ENCODE measurements at regions not wholly inside any gene's neighbourhood (a gene's known extent, or its start where the extent isn't known, plus 50 kb on each side); places are given as distances from the start of the nearest gene placed in this dataset.

GRCh38 chr16:79297805-79298204 lies 302.7 kb downstream of the MAF start:
- intact Hi-C loops (cut with micrococcal nuclease): no loop called here
- no peak overlapping the region for H3K4me3 Mint-ChIP-seq
- H3K4me1 Mint-ChIP-seq: no peaks in the 10 kb centered on the region
- H3K27ac Mint-ChIP-seq: no peak overlapping the region
- no peak for TF ChIP-seq CTCF (IDR thresholded peaks at IDR 0.05)
- ATAC-seq (ENCODE audit: low read depth): no peak
- H3K36me3 Mint-ChIP-seq (ENCODE audit: low read depth): no peaks in the 10 kb centered on the region
- POLR2A ChIA-PET: no interaction called here
- H3K9me3 Mint-ChIP-seq: no peaks in the 10 kb centered on the region
- DNase-seq: no peak
- peaks cover 40% of the 10 kb centered on the region for H3K27me3 Mint-ChIP-seq
- CTCF ChIA-PET: no interaction called here

GRCh38 chr16:79297296-79297695 lies 303.2 kb downstream of the MAF start:
- DNase-seq (no peak), ATAC-seq (ENCODE audit: low read depth) (no peak)
- H3K4me1 Mint-ChIP-seq: no peaks in the 10 kb centered on the region
- intact Hi-C loops (cut with micrococcal nuclease): no loop called here
- ChIA-PET CTCF (no interaction called here), POLR2A (no interaction called here)
- H3K36me3 Mint-ChIP-seq (ENCODE audit: low read depth): no peaks in the 10 kb centered on the region
- TF ChIP-seq CTCF (IDR thresholded peaks at IDR 0.05): no peak
- peaks cover 35% of the 10 kb centered on the region for H3K27me3 Mint-ChIP-seq
- no peak overlapping the region for H3K27ac Mint-ChIP-seq
- H3K9me3 Mint-ChIP-seq: no peaks in the 10 kb centered on the region
- no peak overlapping the region for H3K4me3 Mint-ChIP-seq

GRCh38 chr16:79296491-79296890 lies 304.0 kb downstream of the MAF start:
- intact Hi-C loops (cut with micrococcal nuclease): no loop called here
- H3K4me3 Mint-ChIP-seq: no peak overlapping the region
- no peak overlapping the region for H3K27ac Mint-ChIP-seq
- no peak for TF ChIP-seq CTCF (IDR thresholded peaks at IDR 0.05)
- ATAC-seq (ENCODE audit: low read depth) (no peak), DNase-seq (no peak)
- CTCF ChIA-PET: no interaction called here
- no peaks in the 10 kb centered on the region for H3K36me3 Mint-ChIP-seq (ENCODE audit: low read depth)
- no peaks in the 10 kb centered on the region for H3K9me3 Mint-ChIP-seq
- POLR2A ChIA-PET: no interaction called here
- H3K4me1 Mint-ChIP-seq: no peaks in the 10 kb centered on the region
- peaks cover 33% of the 10 kb centered on the region for H3K27me3 Mint-ChIP-seq

GRCh38 chr16:79295746-79296145 lies 304.8 kb downstream of the MAF start:
- Mint-ChIP-seq H3K36me3 (ENCODE audit: low read depth) (no peaks in the 10 kb centered on the region), H3K4me3 (no peak overlapping the region), H3K9me3 (no peaks in the 10 kb centered on the region), H3K27me3 (peaks cover 34% of the 10 kb centered on the region), H3K27ac (no peak overlapping the region), H3K4me1 (no peaks in the 10 kb centered on the region)
- ChIA-PET POLR2A (no interaction called here), CTCF (no interaction called here)
- intact Hi-C loops (cut with micrococcal nuclease): no loop called here
- ATAC-seq (ENCODE audit: low read depth) (no peak), DNase-seq (no peak)
- TF ChIP-seq CTCF (IDR thresholded peaks at IDR 0.05): no peak

- intact Hi-C loops (cut with micrococcal nuclease): no loop called here
- ChIA-PET CTCF (no interaction called here), POLR2A (interaction anchor here (0.6 kb wide), 1 partner anchor 8 kb away, joined by 5 read pairs; no protein-coding TSS in a partner anchor)
- ATAC-seq (ENCODE audit: low read depth): no peak
- Mint-ChIP-seq H3K27ac (no peak overlapping the region), H3K36me3 (ENCODE audit: low read depth) (no peaks in the 10 kb centered on the region), H3K27me3 (peaks cover 37% of the 10 kb centered on the region), H3K4me1 (no peaks in the 10 kb centered on the region), H3K4me3 (no peak overlapping the region), H3K9me3 (no peaks in the 10 kb centered on the region)
- DNase-seq: no peak
- no peak for TF ChIP-seq CTCF (IDR thresholded peaks at IDR 0.05)
Measured at GRCh38 chr16:79295162-79295561, 305.4 kb downstream of the MAF start.
